Right lobe of liver (tissue), 4 donors: ENCODE measurements at regions not wholly inside any gene's neighbourhood (a gene's known extent, or its start where the extent isn't known, plus 50 kb on each side); places are given as distances from the start of the nearest gene placed in this dataset.

Experiments
- POLR2A ChIP-seq: fragments of 450-650 bp; IDR thresholded peaks from one replicate; pipeline ENCODE4 v1.6.1; 2017; ENCODE audit warnings: antibody characterized with exemption, mild to moderate bottlenecking
- TF ChIP-seq, protein P1 (sequence below), 4 donors: fragments of 200-600 bp in 3 of 4; fragments of 450-650 bp in 1 of 4; IDR thresholded peaks; one replicate each; pipeline versions ENCODE4 v1.5.1 to v1.8.0; 2016 to 2022; ENCODE audit warnings: antibody characterized with exemption in 4 of 4, mild to moderate bottlenecking in 2 of 4
- donor health status: DM: no; HTN: no; CAD: no.
- donor health status: DM: no; HTN: no; CAD: no.
- donor health status: DM: no; HTN: yes; CAD: no.

DNA sequence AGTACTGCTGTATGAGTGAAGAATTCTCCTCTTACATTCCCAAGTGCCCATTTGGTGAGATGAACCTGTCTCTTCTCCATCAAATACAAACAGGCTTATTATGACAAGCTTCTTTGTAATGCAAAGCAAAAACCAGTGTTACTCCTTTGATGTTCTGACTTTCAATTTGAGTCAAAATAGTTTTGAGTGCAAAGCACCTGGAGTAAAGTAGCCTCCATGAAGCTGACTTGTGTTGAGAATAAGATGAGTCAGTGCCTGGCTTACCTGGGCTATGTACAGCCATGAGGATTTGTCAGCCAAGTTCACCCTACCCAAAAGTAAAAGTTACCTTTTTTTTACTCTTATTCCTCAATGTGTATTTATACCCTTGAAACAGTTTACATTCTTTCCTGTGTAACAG is 132.5 kb upstream of the FMR1 start:
- TF ChIP-seq, protein P1, sequence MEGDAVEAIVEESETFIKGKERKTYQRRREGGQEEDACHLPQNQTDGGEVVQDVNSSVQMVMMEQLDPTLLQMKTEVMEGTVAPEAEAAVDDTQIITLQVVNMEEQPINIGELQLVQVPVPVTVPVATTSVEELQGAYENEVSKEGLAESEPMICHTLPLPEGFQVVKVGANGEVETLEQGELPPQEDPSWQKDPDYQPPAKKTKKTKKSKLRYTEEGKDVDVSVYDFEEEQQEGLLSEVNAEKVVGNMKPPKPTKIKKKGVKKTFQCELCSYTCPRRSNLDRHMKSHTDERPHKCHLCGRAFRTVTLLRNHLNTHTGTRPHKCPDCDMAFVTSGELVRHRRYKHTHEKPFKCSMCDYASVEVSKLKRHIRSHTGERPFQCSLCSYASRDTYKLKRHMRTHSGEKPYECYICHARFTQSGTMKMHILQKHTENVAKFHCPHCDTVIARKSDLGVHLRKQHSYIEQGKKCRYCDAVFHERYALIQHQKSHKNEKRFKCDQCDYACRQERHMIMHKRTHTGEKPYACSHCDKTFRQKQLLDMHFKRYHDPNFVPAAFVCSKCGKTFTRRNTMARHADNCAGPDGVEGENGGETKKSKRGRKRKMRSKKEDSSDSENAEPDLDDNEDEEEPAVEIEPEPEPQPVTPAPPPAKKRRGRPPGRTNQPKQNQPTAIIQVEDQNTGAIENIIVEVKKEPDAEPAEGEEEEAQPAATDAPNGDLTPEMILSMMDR (IDR thresholded peaks at IDR 0.05), result no peak
- TF ChIP-seq POLR2A, result no peak
